ENCODE measurements at regions not wholly inside any gene's neighbourhood (a gene's known extent, or its start where the extent isn't known, plus 50 kb on each side); places are given as distances from the start of the nearest gene placed in this dataset.
A peak's percentile ranks its signal among the peaks of the same experiment; 100 is the strongest.

GRCh38 chr1:182301467-182302198, 90.0 kb downstream of the GLUL start (continued):
- TF ChIP-seq PATZ1 (CRISPR knock-in tag; IDR thresholded peaks at IDR 0.05) = peak; percentile 50
- TF ChIP-seq ZNF557 (CRISPR knock-in tag; IDR thresholded peaks at IDR 0.05) = peak; percentile 55; the same call in 1 of the 2 replicates
- peak; percentile 41; the same call in 1 of the 2 replicates for TF ChIP-seq ATF7-NPFF (CRISPR knock-in tag; IDR thresholded peaks at IDR 0.05; ENCODE audit: low read depth)
- TF ChIP-seq CSRNP2 (CRISPR knock-in tag; conservative IDR thresholded peaks at IDR 0.05; ENCODE audit: low read depth) = no peak
- peak; percentile 47; the same call in 1 of the 2 replicates for TF ChIP-seq RBFOX2 (IDR thresholded peaks at IDR 0.05; ENCODE audit: low read depth, low read length)
- peak; percentile 96 for TF ChIP-seq ZNF646 (CRISPR knock-in tag; IDR thresholded peaks at IDR 0.05)
- 0 out of 2 replicates have a peak, but pooled peaks have one; percentile 45 for TF ChIP-seq ZBED4 (CRISPR knock-in tag; IDR thresholded peaks at IDR 0.05; ENCODE audit: borderline replicate concordance)
- no peak; the same call in 1 of the 2 replicates for TF ChIP-seq CHD4 (IDR thresholded peaks at IDR 0.05; ENCODE audit: borderline replicate concordance, low read length)
- TF ChIP-seq NRL (CRISPR knock-in tag; IDR thresholded peaks at IDR 0.05; ENCODE audit: borderline replicate concordance) = no peak
- TF ChIP-seq ZNF574 (CRISPR knock-in tag; IDR thresholded peaks at IDR 0.05) = peak; percentile 59; the same call in 1 of the 2 replicates
